DMS114 treated with DMSO at 0.1 percent for 48 hours (cell line): ENCODE measurements at regions not wholly inside any gene's neighbourhood (a gene's known extent, or its start where the extent isn't known, plus 50 kb on each side); places are given as distances from the start of the nearest gene placed in this dataset.
A peak's percentile ranks its signal among the peaks of the same experiment; 100 is the strongest.

Source experiments
- DNase-seq: peaks from one replicate; lab custom pipeline; 2025; ENCODE audit not compliant: unreplicated experiment; lab: John Stamatoyannopoulos, UW

DNA sequence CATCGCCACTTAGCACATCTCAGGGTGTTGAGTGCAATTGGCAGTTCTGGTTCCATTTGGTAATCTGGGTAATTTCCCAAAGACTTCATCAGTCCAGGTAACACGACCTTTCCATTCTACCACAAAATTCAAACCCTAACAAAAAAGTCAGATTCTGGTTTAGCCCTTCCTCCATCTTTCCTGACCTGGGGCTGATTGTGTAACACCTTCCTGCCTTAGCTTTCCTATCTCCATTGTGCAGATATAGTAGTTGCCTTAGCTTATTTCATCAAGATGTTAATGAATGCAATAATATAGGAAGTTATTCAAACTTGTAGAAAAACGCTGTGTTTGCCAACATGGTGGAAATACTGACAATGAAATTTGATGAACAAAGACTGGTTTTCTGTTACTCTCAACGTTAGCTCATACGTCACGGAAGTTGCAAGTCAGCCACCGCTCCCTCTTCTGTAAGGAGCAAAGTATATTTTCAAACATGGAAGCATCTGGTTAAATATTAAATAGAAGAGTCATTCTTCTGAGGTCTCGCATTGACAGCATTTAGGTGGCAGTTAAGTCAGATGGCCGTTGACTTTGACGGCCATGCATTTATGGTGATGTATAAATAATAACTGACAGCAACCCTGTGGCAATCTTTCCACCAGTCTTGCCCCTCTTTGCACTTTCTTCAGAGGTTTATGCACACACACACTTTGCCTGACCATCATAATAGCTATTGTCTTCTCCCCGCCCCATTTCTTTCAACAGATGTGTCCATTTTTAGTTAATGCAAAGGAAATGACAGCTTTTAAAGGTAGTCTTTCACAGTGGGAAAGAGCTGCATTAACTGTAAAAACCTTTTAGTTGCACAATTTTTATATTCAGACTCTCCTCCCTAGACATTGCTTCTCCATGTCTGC, 205.1 kb upstream of the BMPER start:
- no peak for DNase-seq

DNA sequence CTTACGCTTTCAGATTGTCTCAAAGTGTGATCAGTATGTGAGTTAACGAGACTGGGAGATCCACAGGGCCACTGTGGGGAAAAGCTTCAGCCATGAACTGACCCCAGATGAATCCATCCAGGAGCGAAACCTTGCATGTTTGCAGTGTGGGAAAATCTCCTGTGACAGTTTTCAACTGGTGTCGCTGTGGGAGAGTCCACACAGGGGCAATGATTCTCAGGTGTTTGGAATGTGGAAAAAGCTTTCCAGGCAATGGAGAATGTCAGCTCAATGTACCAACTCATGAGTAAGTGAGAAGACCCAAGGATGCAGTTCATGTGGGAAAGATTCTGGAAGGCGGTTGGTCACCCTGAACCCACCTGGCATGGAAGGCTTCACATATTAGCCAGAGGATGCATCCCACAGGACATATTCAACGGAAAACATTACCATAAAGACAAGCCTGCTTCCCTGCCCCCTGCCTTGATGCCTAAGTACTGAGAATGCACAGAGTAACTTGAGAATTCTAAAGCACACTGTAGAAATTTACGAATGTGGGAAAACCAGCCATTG, 204.1 kb upstream of the BMPER start:
- no peak for DNase-seq

DNA sequence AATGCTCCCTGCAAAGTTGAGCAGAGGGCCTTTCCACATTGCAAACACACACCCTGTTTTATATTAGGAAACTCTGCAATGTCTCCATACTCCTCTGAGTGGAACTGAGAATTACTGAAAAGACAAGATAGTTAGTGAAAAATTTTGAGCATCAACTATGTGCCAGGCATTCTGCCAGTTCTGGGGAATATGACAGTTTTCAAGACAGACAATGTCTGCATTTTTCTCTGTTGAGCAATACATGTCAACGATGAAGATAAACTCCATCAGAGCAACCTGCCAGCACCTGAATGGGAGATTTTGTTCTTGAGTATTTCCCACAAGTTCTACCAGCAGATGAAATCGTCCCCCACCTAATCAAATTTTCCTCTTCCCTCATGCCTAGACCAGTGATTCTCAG, 203.4 kb upstream of the BMPER start:
- DNase-seq: no peak

DNA sequence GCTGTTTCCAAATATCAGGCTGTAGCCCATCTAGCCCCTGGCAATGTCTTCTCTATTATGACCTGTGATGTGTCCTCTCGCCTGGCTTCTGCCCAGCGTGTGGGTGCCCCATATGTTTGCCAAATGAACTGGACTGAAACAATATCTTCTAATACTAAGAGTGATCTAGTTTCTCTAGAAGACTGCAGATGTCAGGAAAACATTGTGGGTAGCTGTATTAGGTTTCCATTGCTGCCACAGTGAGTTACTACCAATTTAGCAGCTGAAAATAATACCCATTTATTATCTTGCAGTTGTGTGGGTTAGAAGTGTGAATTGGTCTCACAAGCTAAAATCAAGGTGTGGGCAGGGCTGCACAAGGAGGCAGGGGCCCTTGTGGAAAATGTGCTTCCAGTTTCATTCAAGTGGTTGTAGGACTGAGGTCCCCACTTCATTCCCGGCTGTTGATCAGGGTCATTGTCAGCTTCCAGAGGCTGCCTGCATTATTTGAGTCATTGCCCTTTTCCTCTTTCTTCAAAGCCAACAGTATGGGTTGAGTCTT, 202.8 kb upstream of the BMPER start:
- no peak for DNase-seq

DNA sequence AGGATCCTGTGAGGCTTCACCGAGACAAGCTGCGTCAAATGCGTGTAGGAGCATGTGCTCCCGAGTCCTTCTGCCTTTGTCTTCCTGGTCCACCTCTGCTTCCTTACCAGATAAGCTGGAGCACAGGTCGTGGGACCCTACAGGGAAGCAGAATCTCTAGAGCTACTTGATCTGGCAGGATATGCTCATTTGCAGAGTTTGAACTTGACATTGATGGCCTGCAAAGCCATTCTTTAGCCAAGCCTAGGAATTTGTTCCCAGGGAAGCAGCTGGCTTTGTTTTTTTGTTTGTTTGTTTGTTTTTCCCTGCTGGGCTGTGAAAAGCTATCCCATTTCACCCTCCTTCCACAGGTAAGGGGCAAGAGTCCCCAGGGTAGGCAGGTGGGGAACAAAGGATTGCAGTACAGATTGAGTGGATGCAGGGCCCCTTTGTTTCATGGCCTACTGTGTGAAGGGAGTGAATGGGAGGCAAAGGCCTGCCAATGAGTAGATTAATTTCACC, 200.0 kb upstream of the BMPER start:
- DNase-seq: no peak

DNA sequence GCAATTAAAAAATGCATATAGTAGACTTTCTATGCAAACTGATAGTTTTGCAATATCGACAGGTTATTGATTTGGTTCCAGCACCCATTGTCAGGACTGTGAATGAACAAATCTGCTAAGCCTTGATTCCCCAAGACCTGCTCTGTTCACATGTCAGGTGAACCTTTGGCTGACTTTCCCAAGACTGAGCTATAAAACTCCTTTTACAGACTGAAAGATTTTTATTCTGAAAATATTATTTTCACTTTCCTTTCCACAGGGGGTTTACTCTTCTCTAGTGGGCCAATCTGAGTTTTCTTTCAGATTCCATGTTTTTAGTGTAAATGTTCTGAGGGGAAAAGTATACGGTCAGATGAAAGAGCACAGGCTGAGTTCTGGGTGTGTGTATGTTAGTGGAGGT, 199.2 kb upstream of the BMPER start:
- no peak for DNase-seq

DNA sequence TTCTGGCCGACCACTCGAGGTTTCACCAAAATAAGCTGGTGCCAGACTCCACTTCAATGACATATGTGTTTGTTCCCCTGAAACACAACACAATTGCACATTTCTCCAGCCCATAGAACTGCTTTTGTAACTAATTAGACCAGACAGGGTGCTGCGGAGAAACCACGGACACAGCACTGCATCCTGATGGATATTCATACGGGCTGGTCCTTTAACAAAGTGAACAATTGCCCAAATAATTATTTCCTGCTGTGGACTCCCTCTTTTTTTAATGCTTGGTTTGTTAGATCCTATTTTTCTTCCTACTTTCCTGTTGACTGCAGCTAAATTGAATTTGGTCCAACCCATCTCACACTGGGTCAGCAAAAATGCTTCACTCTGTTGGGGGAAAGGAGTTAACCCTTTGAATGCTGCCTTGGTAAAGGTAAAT, 198.6 kb upstream of the BMPER start:
- no peak for DNase-seq

DNA sequence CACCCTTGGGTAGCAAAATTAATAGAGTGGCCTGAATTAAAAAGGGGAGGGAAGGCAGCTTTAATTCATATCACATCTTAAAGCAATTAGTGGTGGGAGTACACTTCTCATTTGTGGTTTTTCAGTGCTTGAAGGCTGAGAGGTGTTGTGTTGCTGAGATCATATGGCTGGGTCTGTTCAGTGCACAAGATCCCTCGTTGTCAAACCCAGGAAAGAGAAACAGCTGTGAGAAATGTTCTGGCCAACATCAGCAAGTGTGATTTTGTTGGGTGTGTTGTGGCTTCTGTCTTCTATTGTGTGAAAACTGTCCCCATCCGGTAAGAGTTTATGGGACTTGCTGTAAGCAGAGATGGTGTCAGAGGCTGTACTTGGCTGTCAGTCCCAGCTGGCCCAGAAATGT, 197.9 kb upstream of the BMPER start:
- no peak for DNase-seq

DNA sequence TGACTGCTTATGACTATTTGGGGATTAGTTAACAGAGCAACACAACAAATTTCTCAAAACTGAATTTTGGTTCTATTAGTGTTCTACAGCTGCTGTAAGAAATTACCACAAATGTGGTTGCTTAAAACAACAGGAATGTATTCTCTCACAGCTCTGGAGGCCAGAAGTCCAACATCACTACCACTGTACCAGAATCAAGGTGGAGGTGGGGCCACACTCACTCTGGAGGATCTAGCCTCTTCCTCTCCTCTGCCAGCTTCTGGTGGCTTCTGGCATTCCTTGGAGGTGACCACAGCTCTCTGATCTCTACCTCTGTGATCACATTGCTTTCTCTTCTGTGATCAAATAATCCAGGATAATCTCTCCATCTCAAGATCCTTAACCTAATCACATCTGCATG, 194.7 kb upstream of the BMPER start:
- no peak for DNase-seq

DNA sequence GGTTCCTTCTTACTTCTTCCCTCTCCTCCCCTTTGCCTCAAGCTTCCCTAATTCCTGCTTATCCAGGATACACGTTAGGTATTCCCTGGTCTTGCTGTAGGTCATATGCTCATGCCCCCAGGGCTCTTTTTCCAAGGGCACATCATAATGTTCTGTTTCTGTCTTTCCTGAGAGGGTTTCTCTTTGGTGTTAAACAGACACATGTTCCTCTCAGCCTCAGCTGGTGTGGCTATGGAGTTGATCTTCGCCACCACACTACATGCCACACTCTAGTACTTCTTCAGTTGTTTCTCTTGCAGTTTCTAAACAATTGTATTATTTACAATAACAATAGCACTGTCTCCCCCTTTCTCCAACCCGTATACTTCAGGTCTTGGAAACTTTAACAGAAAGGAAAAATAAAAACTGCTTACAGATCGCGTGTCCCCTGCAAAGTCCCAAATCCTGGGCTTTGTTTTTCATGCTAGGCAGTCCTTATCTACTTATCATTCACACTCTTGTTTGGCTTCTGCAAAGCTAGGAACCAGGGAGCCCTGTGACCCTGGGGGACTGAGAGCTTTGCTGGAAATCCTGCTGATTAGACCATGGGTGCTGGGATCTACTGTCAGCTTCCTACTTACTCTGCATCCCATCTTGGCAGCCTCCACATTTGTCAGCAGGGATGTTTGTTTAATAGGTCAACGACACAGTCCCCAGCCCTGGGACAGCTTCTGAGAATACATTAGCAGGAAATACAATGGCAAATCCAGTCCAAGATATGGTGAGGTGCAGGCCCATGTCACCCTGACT, 193.9 kb upstream of the BMPER start:
- DNase-seq: no peak

DNA sequence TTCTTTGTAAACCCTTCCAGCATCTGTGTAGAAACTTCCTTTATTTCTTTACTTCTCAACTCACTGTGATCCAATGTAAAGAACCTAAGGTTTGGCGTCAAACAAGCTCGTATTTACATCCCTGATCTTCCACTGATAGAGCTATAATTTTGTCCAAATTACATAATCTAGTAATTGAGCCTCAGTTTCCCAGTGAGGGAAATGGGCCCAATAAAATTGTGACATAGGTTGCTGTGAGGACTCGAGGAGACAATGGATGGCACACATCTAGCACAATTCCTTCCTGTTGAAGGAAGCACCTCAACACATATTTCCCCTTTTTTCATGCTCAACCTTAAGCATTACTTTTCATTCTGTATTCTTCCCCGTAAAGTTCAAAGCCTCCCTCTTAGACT, 193.3 kb upstream of the BMPER start:
- DNase-seq: no peak

DNA sequence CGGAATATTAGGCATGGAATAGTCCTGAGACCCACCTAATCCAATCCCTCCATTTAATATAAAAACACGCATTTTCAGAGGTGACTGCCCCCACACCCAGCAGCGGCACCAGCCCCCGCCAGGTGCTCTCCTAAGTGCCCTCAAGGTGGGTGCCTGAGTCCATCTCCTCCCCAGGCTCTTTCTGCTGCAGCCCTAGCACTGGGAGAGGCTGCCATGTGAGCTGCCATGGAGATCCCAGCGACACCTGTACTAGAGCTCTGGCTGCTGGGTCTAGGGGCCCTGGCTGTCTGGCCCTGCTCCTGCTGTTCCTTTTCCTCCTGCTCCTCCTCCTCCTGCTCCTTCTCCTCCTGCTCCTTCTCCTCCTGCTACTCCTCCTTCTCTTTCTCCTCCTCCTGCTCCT, 191.1 kb upstream of the BMPER start:
- no peak for DNase-seq

DNA sequence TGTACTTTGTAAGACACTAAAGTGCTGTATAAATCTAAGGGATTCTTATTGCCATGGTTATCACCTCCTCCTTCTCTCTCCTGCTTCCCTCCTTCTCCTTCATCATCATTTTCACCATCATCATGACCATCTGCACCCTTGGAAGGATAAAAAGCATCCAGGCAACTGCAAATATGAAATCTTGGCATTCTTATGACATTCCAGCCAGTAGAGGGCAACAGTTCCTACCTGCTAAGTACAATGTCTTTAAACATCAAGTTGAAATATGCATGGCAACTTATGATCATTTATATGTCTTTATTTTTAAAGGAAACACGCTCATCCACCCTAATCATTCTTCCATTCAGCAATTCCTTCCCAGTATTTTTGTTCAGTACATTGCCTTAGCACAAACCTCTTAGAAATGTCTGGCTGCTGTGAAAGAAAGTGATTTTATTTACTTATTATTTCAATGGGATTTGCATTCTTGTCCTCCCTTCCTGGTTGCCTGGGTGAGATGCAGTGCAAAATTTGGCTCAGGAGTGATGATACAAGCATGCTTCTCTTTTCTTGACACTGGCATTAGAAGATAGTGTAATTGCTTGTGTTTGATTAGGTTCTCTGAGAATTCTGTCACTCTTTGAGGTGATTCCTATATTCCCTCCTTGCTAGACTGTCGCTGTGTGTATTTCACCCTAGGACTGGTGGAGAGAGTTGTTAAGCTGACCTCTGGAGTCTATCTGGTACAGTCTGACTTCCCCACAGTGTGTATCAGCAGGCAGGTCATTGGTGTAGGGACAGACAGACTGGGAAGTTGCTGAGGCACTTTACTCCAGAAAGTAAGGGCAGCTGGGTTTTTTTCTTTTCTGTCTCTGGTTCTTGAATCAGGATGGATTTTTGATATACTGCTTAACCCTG, 188.5 kb upstream of the BMPER start:
- peak; percentile 6 for DNase-seq

DNA sequence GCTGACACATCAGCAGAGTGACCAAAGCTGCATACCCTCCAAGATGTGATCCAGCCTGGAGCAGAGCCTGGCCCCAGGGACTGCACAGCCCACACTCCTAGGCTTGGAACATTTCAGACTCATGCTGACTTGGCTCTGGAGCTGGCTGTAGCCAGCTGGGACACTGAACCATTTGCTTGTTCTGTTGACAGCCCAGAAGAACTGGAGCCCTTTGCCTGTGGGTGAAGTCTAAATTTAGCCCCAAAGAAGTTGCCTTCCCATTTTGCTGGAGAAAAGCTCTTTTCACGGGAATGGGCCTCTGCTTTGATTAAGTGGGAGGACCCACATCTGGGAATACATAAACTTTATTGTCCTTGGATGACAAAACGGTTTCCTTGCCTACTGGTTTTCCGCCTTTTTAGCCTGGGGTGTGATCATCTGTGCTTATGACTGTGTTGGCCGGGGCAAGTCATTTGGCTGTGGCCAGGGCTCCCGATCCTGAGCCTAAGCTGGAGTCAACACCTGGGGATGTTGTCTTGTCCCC, 186.2 kb upstream of the BMPER start:
- no peak for DNase-seq

DNA sequence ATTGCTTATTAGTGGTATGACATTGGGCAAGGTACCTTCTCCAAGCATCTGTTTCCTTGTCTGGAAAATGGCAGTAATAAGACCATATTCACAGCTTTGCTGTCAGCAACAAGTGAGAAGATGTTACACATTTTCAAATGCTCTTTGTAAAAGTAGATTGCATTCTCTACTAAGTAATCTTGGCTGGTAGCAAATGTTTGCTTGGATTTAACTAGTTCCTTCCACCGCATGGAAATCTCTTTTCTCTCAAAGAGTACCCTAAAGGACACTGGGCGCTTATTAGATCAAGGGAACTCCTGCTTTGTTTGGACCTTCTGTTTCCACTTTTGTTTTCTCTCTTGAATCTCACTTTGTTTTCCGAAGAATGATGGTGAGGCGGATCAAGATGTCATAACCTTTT, 185.2 kb upstream of the BMPER start:
- no peak for DNase-seq

DNA sequence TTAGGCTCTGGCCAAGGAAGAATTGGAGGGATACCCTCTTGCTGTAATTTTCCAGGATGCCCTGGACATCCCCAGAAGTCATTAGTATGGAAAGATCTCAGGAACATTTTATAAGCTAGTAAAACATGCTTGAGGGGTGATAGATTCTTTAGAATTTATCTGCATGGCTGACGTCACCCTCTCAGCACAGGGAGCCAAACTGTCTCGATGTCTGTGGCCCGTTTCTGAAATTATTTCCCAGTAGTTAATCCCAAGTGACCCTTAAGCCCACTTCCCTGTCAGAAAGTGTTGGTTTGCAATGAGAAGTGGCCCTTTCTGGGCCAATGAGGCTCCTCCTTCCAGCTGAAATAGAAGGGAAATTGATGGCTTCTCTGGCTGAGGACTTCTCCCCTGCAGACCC, 184.5 kb upstream of the BMPER start:
- DNase-seq: no peak

DNA sequence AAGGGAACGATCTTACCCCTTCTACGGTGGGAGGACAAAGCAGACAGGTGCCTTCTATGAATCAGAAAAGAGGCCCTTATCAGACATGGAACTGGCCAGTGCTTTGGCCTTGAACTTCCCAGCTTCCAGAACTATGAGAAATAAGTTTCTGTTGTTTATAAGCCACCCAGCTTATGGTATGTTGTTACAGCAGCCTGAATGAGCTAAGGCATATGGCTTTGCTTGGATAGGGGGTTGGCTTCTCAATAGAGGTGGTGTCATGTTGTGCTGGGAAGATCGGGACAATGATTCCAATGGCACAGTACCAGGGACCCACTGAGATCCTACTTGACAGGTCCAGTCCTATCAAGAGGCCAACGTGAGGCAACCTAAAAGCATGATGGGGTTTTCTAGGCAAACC, 183.4 kb upstream of the BMPER start:
- DNase-seq: no peak

DNA sequence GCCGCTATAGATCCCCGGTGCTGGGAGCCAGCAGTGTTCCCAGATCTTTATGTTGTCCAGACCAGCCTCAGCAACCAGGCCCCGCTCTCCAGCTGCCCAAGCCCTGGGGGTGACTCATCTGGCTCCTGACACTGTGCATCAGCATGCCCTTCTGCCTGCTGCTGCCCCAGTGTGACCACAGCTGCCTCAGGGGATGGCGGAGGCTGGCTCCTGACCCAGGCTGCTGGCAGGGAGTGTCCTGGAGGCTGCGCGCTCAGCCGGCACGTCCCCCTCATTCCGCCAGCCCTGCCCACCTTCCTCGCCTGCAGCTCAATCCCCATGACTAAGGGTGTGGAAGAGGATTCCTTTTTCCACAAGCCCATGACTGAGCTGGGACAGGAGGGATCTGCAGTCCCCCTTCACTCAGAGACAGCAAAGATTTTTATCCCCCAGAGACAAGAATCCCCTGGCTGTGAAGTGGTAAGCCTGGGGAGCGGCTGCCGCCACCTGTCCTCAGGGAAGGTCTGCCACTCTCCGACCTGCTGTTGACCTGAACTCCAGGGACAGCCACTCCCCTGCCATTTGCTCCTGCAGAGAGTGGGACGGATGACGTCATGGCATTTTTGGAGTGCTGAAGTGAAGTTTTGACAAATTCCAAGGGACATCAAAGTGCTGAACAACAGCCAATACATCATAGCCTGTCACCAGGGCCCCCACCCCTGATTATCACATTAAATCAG, 182.8 kb upstream of the BMPER start:
- DNase-seq: no peak

DNA sequence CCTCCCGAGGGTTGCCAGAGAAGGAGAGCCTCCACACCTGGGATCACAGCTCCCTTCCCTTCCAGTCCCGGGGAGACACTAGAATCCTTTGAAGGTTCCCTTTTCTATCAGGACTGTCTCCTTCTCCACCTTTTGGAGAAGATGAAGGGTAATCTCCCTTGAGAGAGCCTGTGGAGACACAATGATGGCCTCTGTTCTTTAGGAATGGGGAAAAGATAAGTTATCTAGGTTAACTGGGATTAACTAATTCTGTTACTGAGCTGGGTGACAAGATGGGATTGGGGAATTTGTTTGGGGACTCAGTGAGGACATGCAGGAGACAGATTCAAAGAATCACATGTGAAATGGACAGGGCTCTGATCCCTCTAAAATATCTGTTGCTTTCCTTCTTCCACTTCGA, 181.1 kb upstream of the BMPER start:
- no peak for DNase-seq
